GM23338 (cell line): ENCODE measurements at regions not wholly inside any gene's neighbourhood (a gene's known extent, or its start where the extent isn't known, plus 50 kb on each side); places are given as distances from the start of the nearest gene placed in this dataset.

ENCODE experiments used
- EZH2 ChIP-seq: fragments of 200-600 bp; sonication (generic); IDR thresholded peaks from one replicate; pipeline ENCODE4 v1.8.0; 2017; ENCODE audit warnings: antibody characterized with exemption, mild to moderate bottlenecking, low read depth; ENCODE audit not compliant: unreplicated experiment
- NANOG ChIP-seq: IDR thresholded peaks from 2 replicates; pipeline ENCODE4 v1.6.1; 2016; ENCODE audit warnings: antibody characterized with exemption, borderline replicate concordance
- POLR2AphosphoS5 ChIP-seq: IDR thresholded peaks from 2 replicates; pipeline ENCODE4 v1.6.1; 2016; ENCODE audit warnings: antibody characterized with exemption, low read depth
- TF ChIP-seq, protein P1 (sequence below), 2 experiments: fragments of 200-600 bp in 1 of 2; sonication (generic) in 1 of 2; conservative IDR thresholded peaks; 2 replicates each; pipeline versions ENCODE4 v1.5.1 to v1.6.1; 2016 to 2017; ENCODE audit warnings: antibody characterized with exemption in 2 of 2, low read depth in 2 of 2, mild to moderate bottlenecking in 2 of 2, moderate library complexity in 1 of 2

DNA sequence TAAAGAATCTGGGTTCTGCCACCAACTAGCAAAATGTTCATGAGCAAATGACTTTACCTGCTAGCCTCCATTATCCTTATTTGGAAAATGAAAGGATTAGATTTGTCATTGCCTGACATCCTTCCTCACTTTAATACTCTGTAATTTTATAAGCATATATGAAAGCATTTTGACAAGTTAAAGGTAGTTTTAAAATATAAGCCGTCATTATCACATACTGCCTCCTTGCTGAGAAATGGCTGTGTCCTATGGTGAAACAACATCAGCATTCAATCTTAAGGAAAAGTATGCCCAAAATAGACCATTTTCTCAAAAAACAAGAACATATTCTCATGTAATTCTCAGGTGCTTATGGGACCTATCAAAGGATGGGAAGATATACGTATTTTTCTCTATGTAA, 461.2 kb downstream of the SUCLG1 start:
- TF ChIP-seq, protein P1, sequence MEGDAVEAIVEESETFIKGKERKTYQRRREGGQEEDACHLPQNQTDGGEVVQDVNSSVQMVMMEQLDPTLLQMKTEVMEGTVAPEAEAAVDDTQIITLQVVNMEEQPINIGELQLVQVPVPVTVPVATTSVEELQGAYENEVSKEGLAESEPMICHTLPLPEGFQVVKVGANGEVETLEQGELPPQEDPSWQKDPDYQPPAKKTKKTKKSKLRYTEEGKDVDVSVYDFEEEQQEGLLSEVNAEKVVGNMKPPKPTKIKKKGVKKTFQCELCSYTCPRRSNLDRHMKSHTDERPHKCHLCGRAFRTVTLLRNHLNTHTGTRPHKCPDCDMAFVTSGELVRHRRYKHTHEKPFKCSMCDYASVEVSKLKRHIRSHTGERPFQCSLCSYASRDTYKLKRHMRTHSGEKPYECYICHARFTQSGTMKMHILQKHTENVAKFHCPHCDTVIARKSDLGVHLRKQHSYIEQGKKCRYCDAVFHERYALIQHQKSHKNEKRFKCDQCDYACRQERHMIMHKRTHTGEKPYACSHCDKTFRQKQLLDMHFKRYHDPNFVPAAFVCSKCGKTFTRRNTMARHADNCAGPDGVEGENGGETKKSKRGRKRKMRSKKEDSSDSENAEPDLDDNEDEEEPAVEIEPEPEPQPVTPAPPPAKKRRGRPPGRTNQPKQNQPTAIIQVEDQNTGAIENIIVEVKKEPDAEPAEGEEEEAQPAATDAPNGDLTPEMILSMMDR (conservative IDR thresholded peaks at IDR 0.05; ENCODE audit: low read depth in 2 of 2) = no peak
- TF ChIP-seq EZH2 (no peak), POLR2AphosphoS5 (no peak), NANOG (no peak)
